Sciatic nerve (tissue), 2 donors: ENCODE measurements at regions not wholly inside any gene's neighbourhood (a gene's known extent, or its start where the extent isn't known, plus 50 kb on each side); places are given as distances from the start of the nearest gene placed in this dataset.
"Not testable (repeated sequence)": the region's sequence is repeated elsewhere in the genome, so short reads cannot be mapped to it uniquely, and the experiment has no call there.

Experiments used
- ATAC-seq: fragments of 200-7000 bp; cut with Tn5 transposase; one replicate; pipeline ENCODE4 v1.9.1; 2020; ENCODE audit warnings: mild to moderate bottlenecking, moderate library complexity
- DNase-seq: peaks from one replicate; pipeline ENCODE4 v3.0.0-alpha.2; 2020; ENCODE audit warnings: low spot score
- intact Hi-C: fragments of 100-400 bp; cut with DNase I; formaldehyde crosslinking; loops from one replicate; pipeline ENCODE4 v1.14.2; 2022
- donor health status: DM: no; HTN: no; CAD: no.
- donor health status: DM: no; HTN: no; CAD: no.

DNA sequence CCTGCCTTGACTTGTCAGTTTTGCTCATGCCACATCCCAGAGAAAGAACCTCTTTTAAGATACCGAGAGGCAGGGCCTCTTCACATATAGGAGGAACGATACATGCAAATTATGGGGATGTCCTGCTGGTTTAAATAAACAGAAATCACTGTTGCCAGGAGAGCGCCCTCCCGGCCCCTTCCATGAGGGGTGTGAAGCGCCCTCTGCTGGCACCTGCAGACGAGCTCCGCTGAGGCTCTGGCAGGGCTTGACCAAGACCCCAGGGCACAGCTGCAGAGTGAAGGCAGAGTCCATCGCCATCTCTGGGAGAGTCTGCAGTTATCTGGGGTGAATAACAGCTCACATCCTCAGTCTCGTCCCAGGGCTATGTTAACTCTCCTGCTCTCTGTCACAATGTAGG, 468.8 kb downstream of the RPIA start:
- DNase-seq, intact Hi-C loops: not testable (repeated sequence)
- ATAC-seq: peak; percentile 46

DNA sequence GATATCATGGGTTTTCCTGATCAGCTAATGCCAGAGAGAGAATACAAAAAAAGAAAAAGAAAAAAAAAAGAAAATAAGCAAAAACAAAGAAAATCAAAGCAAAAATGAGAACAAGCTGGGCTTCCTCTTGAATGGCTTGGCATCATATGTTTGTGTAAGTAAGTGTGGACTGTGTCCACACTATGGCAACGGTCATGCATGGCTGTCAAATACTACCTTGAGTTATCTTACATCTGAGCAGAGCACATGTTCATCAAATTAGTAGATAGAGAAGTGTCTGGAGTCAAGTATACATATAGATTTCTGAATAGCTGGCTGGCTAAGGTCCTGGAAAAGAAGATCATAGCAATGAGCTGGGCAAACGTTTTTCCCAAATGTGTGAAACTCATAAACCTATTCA, 470.2 kb downstream of the RPIA start:
- ATAC-seq, intact Hi-C loops, DNase-seq: not testable (repeated sequence)

DNA sequence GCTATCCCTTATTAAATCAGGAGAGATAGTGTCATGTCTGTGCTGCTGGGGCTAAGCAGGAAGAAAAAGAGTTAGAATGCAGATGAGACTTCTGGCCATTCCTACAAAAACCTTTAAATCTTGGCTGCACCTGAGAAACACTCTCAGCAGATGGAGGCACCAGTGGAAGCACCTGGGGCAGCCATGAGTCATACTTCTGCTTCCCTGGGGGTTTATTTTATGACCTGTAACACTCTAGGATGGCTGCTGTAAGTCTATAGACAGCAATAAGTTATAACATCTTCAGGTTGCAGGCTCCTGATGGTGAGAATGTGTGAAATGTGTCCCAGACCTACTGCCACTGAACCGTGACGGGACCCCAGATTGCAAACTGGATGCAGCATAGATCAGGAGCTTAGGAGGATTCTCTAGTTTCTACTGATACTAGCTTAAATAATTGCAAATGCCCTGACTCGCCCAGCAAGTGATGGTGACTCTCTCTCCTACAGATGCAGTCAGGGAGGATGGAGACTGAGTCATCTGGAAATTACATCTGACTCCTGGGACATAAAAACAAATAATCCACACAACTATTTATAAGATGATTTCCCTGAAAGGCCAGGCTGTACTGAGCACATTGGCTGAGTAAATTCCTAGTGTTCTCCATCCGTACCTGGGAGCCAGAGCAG, 479.2 kb downstream of the RPIA start:
- ATAC-seq, DNase-seq, intact Hi-C loops: not testable (repeated sequence)

DNA sequence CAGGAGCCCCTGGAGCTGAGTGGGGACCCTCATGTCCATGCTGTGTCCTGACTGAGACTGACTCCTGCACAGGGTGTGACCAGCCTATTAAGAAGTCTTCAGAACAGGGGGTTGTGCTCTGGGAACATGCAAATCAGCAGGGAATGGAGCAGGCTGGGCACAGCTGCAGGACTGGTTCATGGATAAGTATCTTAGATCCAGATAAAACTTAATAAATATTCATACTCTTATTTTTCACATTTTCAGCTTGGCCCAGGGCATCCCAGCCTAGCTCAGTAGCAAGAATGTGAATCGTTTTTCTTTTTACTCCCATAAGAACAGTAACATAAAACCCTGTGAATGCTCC, 479.7 kb downstream of the RPIA start:
- intact Hi-C loops, DNase-seq, ATAC-seq: not testable (repeated sequence)

DNA sequence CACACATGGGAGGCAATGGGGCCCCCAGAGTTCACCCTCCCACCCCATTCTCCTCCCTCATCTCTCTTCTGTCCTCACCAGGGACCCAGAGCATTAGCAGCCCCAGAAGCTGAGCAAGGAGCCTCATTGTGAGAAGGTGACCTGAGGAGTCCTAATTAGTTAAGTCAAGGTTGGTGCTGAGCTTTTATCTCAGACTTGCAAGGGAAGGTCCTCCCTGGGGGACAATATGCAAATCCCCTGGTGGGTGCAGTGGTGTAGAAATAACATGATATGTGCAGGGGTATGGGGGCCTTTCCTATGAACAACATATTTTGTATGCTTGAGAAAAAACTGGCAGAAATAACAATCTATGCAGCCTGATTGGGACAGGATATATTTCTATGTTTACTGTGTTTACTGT, 485.5 kb downstream of the RPIA start:
- ATAC-seq, intact Hi-C loops, DNase-seq: not testable (repeated sequence)

DNA sequence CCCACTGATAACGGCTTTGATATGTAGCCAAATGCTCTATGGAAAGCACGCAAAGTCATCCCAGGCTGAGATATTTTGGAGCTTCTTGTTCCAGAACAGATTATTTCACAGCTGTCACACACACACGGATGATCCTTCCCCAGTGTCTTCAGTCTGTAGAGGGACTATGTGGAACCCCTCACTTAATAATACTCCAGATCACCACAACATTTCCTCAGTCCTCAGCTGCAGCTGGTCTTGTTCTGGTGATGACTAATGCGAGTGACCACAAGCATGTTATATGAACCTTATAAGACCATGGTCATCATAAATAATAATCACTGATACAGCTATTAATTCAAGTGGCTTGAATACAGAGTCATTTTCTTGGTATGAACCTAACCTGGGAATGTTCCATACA, 490.7 kb downstream of the RPIA start:
- ATAC-seq, intact Hi-C loops, DNase-seq: not testable (repeated sequence)

DNA sequence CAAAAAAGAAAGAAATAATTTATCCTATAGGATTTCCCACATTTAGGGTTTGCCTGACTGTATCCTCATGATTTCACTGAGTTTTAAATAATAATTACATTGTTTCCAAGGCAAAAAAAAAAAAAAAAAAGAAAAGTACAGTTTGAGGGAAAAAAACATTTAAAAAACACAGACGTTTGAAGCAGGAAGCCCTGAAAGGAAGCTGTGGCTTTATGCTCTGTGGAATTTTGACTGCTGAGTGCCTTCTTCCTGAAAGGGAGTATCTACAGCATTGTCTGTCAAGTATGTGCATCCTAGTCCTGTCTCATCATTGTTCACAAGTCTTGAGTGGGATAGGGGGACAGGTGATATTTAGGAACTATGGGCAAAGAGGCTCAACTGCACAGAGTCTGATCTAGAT, 493.3 kb downstream of the RPIA start:
- ATAC-seq, DNase-seq, intact Hi-C loops: not testable (repeated sequence)

DNA sequence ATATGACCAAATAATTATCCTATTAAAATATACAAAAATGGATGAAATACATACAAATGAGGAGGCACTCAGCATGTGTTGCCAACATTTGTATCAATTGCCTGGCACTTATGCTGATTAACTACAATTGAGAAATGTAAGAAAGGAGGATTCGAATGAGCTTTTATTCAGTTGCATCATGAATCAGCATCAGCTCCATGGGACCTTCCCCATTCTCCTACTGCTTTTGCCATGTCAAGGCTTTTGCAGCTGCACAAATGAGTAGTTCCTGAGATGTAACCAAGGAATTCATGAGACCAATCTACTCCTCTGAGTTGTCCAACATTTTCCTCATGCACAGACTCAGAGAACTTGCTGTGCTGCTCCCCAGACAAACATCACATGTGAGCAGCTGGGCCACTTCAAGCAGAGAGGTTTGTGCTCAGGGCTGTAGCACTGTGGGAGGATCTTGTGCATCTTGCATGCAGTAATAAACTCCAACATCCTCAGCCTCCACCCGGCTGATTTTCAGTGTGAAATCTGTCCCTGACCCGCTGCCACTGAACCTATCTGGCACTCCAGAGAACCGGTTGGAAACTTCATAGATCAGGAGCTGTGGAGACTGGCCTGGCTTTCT, 504.3 kb downstream of the RPIA start:
- intact Hi-C loops, ATAC-seq, DNase-seq: not testable (repeated sequence)

DNA sequence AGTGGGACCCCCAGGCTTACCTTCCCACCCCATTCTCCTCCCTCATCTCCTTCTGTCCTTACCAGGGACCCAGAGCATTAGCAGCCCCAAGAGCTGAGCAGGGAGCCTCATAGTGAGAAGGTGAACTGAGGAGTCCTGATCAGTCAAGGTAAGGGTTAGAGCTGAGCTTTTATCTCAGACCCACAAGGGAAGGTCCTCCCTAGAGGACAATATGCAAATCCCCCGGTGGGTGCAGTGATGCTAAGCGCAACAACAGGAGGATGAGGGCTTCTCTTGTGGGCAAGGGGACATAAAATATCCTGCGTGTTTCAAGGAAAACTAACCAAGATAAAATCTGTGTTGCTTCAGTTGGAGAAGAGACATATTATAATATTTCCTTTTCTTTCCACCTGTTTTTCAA, 505.2 kb downstream of the RPIA start:
- intact Hi-C loops, DNase-seq, ATAC-seq: not testable (repeated sequence)

DNA sequence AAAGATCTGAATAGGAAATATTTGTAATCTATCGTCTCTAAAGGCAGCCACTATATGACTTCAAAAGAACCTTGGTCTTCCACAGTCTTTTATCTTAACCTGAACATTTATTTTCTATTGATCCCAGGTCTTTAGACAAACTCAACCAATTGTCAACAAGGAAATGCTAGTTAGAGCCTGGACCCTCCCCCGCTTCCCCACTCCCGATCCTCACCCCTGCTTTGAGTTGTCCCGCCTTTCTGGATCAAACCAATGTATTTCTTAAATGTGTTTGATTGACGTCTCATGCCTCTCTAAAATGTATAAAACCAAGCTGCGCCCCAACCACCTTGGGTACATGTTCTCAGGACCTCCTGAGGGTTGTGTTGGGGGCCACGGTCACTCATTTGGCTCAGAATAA, 506.6 kb downstream of the RPIA start:
- DNase-seq, intact Hi-C loops, ATAC-seq: not testable (repeated sequence)

DNA sequence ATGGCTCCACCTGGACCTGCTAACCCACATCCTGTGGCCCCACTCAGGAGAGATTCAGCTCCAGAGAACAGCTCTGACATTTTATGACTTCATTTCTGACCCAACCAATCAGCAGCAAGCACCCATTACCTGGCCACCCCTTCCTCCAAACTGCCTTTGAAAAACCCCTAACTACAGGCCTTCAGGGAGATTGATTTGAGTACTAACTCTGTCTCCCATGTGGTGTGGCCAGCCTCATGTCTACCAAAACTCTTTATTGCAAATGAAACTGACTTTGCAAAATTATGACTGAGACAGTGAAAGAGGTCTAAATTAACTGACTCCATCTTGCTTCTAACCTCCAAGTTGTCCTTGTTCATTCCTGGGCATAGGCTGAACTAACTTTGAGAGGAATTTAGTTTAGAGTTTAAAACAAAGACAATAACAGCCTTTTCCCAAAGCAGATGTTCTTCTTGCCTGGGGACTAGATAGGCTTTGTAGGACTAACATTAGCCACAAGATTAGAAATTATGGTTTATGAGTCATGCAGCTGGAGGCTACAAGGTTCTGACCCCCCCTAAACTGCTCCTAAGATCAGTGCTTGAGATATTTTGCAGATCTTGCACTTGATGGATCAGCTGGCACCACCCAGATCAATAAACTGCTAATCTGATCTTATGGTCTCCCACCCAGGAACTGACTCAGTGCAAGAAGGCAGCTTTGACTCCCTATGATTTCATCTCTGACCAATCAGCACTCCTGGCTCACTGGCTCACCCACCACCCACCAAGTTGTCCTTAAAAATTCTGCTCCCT, 508.2 kb downstream of the RPIA start:
- ATAC-seq, intact Hi-C loops, DNase-seq: not testable (repeated sequence)

DNA sequence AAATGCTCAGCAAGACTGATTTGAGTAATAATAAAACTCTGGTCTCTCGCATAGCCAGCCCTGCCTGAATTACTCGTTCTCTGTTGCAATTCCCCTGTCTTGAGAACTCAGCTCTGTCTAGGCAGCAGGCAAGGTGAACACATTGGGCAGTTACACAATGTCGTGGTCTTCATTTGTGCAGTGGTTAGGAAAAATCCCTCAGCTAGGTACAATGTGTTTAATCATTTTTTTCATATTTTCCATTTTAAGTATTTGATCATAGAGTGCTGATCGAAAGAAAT, 508.7 kb downstream of the RPIA start:
- DNase-seq, ATAC-seq, intact Hi-C loops: not testable (repeated sequence)

DNA sequence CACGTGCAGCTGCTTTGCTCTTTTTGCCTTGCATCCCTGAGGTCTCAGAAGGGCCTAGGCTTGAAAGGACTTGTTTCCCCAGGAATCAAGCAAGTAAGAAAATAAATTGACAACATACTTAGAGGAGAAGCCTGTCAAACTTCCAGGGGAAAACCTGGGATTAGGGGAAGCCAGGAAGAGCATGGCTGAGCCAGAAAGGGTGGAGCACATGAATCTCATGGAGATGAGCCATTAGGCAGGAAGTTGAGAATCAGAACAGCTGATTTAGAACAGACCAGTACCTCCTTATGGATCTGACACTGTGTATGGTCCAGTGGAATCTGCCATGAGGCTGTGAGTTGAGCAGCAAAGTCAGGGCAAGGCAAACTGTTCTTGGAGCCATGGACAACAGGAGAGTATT, 511.0 kb downstream of the RPIA start:
- ATAC-seq, intact Hi-C loops, DNase-seq: not testable (repeated sequence)

DNA sequence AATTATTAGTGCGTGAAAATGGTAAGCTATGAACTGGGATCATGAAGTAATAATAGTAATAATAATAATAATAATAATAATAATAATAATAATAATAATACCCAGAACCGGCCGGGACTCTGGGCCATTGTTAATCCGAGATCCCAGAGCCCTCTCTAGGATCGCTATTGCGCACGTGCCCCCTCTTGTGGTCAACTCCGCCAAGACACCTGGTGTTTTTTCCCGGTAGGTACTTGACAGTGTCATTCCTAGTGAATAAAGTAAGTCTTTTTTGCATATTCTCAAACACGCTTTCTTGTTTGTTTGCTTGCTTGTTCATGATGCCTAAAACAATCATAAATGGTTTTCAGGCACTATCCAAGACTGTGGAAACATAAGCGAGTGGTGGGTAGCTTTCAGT, 513.7 kb downstream of the RPIA start:
- ATAC-seq, intact Hi-C loops: not testable (repeated sequence)
- peak; percentile 64 for DNase-seq

DNA sequence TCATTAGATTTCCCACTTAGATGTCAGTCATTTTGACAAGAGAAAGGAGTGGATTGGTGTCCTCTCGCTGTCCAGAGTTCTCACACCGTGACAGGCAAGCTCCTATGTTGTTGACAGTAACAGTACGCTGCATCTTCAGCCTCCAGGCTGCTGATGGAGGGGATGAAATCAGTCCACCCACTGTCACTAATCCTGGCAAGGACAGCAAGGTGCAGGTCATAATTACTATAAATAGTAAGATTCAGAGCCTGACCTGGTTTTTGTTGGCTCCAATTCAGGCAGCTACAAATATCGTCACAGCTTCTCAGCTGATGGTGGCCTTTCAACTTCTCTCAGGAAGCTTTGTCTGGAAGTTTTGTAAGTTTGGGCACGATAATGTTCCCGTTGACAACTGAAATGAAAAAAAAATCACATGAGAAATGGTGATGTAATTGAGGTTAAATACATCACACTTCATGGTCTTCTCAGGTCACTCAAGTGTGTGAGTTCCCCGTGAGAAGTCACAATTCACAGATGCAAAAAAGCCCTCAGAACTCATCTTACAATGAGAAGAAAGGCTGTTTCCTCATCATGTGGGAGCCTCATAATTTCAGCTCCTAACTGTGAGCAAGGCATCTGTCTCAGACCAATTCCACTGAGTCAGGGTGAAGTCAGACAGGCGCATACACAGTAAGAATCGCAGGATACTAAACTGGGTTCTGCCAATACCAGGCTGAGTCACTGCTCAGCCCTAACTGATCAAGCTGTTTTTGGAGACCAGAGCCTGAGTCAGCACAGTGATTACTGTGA, 516.9 kb downstream of the RPIA start:
- DNase-seq, intact Hi-C loops: not testable (repeated sequence)
- ATAC-seq: peak; percentile 51

DNA sequence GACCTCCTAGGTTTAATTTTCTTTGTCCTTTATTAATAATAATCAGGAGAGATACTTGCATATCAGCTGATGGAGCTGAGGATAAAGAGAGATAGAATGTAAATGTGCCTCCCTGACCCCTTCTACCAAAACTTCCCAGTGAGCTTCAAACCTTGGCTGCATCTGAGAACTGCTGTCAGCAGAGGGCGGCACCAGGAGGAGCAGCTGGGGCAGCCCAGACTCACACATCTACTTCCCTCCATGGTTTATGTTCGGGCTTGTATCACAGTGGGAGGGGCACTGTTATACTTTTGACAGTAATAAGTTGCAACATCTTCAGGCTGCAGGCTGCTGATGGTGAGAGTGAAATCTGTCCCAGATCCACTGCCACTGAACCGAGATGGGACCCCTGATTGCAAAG, 521.7 kb downstream of the RPIA start:
- peak; percentile 68 for ATAC-seq
- intact Hi-C loops, DNase-seq: not testable (repeated sequence)

DNA sequence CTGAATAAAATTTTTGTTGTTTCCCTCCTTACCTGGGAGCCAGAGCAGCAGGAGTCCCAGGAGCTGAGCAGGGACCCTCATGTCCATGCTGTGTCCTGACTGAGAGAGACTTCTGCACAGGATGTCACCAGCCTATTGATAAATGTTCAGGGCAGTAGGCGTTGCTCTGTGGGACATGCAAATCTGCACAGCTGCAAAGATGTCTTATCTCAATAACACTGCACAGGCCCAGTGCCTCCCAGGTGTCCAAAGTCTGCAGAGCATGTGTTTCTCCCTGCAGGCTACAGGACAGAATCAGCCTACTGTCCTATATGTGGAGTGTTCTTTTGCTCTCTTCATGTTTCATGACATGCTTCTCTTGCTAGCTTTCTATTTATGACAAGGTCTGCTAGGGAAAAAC, 522.3 kb downstream of the RPIA start:
- intact Hi-C loops, DNase-seq, ATAC-seq: not testable (repeated sequence)

DNA sequence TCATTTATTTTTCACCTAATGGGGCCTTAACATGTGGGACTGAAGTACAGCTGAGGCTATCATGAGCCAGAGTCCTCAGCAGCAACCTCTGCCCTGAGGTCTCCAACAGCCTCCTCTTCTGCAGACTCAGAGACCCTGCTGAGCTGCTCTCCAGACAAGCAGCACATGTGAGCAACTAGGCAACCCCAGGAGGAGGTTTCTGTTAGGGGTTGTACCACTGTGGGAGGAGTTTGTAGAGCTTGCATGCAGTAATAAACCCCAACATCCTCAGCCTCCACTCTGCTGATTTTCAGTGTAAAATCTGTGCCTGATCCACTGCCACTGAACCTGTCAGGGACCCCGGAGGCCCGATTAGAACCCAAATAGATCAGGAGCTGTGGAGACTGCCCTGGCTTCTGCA, 530.0 kb downstream of the RPIA start:
- ATAC-seq, DNase-seq, intact Hi-C loops: not testable (repeated sequence)

DNA sequence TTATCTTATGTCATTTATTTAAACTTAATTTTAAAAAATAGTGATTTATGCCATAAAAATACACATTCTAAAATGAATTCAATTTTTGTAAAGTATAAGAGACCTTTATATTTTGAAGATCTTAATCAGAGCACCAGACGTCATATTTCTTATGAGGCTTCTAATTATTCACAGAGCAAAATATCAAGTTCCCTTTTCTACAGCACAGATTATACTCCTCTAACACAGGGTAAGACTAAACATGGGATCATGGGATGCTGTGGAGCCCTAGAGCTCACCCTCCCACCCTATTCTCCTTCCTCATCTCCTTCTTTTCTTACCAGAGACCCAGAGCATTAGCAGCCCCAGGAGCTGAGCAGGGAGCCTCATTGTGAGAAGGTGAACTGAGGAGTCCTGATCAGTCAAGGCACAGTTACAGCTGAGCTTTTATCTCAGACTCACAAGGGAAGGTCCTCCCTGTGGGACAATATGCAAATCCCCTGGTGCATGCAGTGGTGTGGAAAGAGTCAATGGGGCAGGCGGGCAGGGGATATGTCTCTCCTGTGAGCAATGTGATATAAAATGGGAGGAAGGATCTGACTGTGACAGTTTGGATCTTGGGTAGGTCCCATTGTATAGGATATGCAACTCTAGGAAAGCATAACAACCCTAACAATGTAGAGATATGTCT, 530.7 kb downstream of the RPIA start:
- DNase-seq, intact Hi-C loops, ATAC-seq: not testable (repeated sequence)
